Motor neuron (in vitro differentiated cells): ENCODE measurements at regions not wholly inside any gene's neighbourhood (a gene's known extent, or its start where the extent isn't known, plus 50 kb on each side); places are given as distances from the start of the nearest gene placed in this dataset.
"Not testable (repeated sequence)": the region's sequence is repeated elsewhere in the genome, so short reads cannot be mapped to it uniquely, and the experiment has no call there.

Experiments used
- ATAC-seq, 8 experiments: fragments of 200-7000 bp; cut with Tn5 transposase; replicated peaks in 6 of 8; 2 replicates each; pipeline ENCODE4 v1.8.0; 2021; ENCODE audit warnings: mild to moderate bottlenecking in 8 of 8, moderate library complexity in 8 of 8
- H3K27ac ChIP-seq, 2 donors: fragments of 250-450 bp; sonication (Bioruptor Pico); 2 replicates each; pipeline ENCODE4 v1.9.0; 2021; ENCODE audit warnings: antibody characterized with exemption in 2 of 2, mild to moderate bottlenecking in 2 of 2, moderate library complexity in 1 of 2
- H3K4me1 ChIP-seq, 2 donors: fragments of 250-450 bp; sonication (Bioruptor Pico); replicated peaks in 1 of 2; 2 replicates each; pipeline ENCODE4 v1.6.1; 2021; ENCODE audit warnings: antibody characterized with exemption in 2 of 2, mild to moderate bottlenecking in 2 of 2, moderate library complexity in 1 of 2
- H3K4me3 ChIP-seq, 5 donors: fragments of 250-450 bp; sonication (Bioruptor Pico); 2 replicates each; pipeline ENCODE4 v1.9.0; 2021; ENCODE audit warnings: antibody characterized with exemption in 5 of 5, mild to moderate bottlenecking in 5 of 5, moderate library complexity in 4 of 5
- WGBS, 10 experiments: fragments of 450-650 bp; shearing (Covaris generic); methylation state at CpG; one replicate each; pipeline ENCODE4 v1.0.0; 2022; 5-methylcytosine and 5-hydroxymethylcytosine counted together
- in situ Hi-C, 9 experiments: fragments of 400-800 bp; cut with MboI; loops; one replicate each; pipeline ENCODE4 v1.15.0; 2021; ENCODE audit warnings: low sequenced_read_pairs in 9 of 9, low pct_unique_long_range_greater_than_20kb in 2 of 9; ENCODE audit not compliant: unreplicated experiment in 9 of 9

DNA sequence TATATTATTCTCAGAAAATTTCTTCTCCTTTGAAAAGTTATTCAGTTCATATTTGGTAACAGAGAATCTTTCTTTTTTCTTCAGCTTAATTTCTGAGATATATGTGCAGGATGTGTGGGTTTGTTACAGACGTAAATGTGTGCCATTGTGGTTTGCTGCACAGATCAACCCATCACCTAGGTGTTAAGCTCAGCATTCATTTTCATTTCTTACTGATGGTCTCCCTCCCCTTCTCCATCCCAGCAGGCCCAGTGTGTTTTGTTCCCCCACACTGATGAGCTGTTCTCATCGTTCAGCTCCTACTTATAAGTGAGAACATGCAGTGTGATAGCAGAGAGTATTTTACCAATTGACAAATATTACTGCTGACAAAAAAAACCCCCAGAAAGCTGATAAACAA lies 330.0 kb upstream of the CHD1 start:
- 0 to 100% (median 63%) methylated on average over 1 to 2 of the region's 2 CpGs; no CpG with 5 or more reads in 1 of the 10 experiments for WGBS, 10 experiments
- no peak for ATAC-seq
- in situ Hi-C loops, result no loop called here
- no peak overlapping the region for H3K27ac ChIP-seq
- H3K4me1 ChIP-seq, result no peaks in the 10 kb centered on the region
- H3K4me3 ChIP-seq, result no peak overlapping the region

GRCh38 chr5:99248066-99248465 lies 319.3 kb upstream of the CHD1 start:
- Histone ChIP-seq H3K27ac (no peak overlapping the region), H3K4me3 (no peak overlapping the region), H3K4me1 (no peaks in the 10 kb centered on the region)
- 6 to 100% (median 75%) methylated on average over 1 to 2 of the region's 2 CpGs; no CpG with 5 or more reads in 1 of the 10 experiments for WGBS, 10 experiments
- ATAC-seq, result no peak
- in situ Hi-C loops, result no loop called here

DNA sequence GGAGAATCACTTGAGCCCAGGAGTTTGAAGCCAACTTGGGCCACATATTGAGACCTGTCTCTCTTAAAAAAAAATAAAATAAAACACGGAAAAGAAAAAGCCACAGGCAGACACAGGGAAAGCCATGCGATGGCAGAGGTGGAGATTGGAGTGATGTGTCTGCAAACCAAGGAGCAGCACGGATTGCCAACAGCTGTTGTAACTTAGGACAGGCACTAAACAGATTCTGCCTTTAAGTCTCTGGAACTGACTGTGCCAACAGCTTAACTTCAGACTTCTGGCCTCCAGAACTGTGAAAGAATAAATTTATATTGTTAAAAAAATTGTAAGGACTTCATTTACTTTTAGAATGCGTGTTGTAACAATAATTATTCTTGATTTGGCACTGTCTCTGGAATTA lies 318.5 kb upstream of the CHD1 start:
- WGBS, 10 experiments, result 0 to 100% (median 66%) methylated on average over 1 to 4 of the region's 4 CpGs; no CpG with 5 or more reads in 2 of the 10 experiments
- in situ Hi-C loops, result no loop called here
- no peak overlapping the region for H3K27ac ChIP-seq
- H3K4me1 ChIP-seq, result no peaks in the 10 kb centered on the region
- ATAC-seq, result no peak
- H3K4me3 ChIP-seq, result no peak overlapping the region

GRCh38 chr5:99243111-99243510 lies 314.3 kb upstream of the CHD1 start:
- no peak for ATAC-seq
- in situ Hi-C loops, result no loop called here
- WGBS, 10 experiments, result 0 to 50% (median 10%) methylated on average over 1 of the region's 1 CpG; no CpG with 5 or more reads in 3 of the 10 experiments
- no peaks in the 10 kb centered on the region for H3K4me1 ChIP-seq
- H3K27ac ChIP-seq, result no peak overlapping the region
- no peak overlapping the region for H3K4me3 ChIP-seq

GRCh38 chr5:99239826-99240360 lies 311.1 kb upstream of the CHD1 start:
- in situ Hi-C loops, result no loop called here
- Histone ChIP-seq H3K4me1 (no peaks in the 10 kb centered on the region), H3K4me3 (no peak overlapping the region), H3K27ac (no peak overlapping the region)
- WGBS, 10 experiments, result 0 to 100% (median 71%) methylated on average over 2 to 3 of the region's 3 CpGs; no CpG with 5 or more reads in 1 of the 10 experiments
- no peak for ATAC-seq

DNA sequence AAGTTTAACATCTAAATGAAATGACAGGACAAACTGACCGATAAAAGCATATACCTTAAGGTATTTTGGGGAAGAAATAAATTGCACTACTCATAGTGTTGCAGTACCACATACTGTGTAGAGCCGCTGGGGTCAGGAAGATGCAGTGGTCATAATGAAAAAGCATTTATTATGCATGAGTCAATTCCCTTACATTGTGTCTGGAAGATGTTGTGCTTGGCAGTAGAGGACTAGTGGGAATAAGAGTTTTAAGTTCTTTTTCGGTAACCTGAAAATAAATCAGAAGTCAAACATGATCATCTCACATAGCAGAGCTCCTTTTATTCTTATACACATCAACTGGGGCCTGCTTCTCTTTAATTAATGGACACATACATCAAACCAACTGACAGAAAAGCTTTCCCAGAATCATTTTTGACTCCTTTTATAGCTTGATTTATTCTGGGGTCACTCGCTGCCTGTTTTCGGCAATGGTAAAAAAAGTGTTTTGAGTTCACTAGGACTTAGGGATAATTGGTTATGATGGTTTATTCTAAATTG lies 262.5 kb upstream of the CHD1 start:
- H3K27ac ChIP-seq, result no peak overlapping the region
- peaks cover 0 to 7% of the 10 kb centered on the region in 2 donors for H3K4me1 ChIP-seq
- ATAC-seq, result peak in 5 of 8 experiments; percentile 71 to 97 (median 85)
- in situ Hi-C loops, result no loop called here
- WGBS, 10 experiments, result 5 to 85% (median 52%) methylated on average over 1 to 5 of the region's 5 CpGs
- no peak overlapping the region for H3K4me3 ChIP-seq

DNA sequence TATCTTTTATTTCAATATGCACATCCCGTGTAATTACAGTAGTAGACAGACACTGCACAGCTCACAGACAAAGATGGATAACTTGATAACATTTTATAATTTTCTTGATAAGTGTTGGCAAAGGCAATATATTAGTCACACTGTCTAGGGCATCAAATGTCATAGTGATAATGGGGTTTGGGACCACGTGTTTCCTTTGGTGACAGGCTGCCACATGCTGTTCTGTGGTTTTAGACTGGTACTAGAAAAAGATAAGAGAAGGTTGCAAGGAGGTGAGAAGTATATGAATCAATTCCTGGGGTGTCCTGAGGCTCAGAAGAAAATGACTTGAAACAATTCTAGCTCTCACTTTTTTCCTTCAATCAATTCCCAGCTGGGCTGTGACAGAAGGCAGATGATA lies 258.8 kb upstream of the CHD1 start:
- no peak for ATAC-seq
- WGBS, 10 experiments, result 20 to 83% (median 63%) methylated on average over 1 to 2 of the region's 2 CpGs; no CpG with 5 or more reads in 1 of the 10 experiments

DNA sequence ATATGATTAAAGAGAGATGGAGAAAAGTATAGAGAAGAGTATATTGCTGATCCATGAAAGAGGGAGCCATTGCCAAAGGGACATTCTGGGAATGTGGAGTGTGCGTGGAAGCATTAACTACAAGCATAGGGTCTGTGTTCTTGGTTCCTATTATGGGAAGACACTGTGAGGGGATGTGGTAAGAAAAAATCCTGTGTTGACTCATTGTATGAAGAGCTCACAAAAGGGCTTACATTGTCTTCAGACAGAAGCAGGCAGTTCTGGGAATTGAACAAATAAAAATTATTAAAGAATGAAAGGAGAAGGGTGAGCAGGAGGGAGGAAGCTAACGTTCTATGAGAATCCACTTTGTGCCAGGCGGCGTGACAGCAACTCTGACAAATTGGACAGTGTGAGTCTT lies 250.4 kb upstream of the CHD1 start:
- WGBS, 10 experiments, result 0 to 100% (median 75%) methylated on average over 1 to 4 of the region's 4 CpGs
- Histone ChIP-seq H3K4me3 (no peak overlapping the region), H3K27ac (no peak overlapping the region), H3K4me1 (no peaks in the 10 kb centered on the region)
- ATAC-seq, result no peak
- in situ Hi-C loops, result no loop called here

More for the DNA sequence above, 258.8 kb upstream of the CHD1 start:
- H3K4me3 ChIP-seq, result no peak overlapping the region
- in situ Hi-C loops, result no loop called here
- no peak overlapping the region for H3K27ac ChIP-seq
- peaks cover 0 to 7% of the 10 kb centered on the region in 2 donors for H3K4me1 ChIP-seq

GRCh38 chr5:99177796-99178195 lies 249.0 kb upstream of the CHD1 start:
- 10 to 89% (median 79%) methylated on average over 1 to 2 of the region's 2 CpGs for WGBS, 10 experiments
- H3K4me3 ChIP-seq, result no peak overlapping the region
- H3K4me1 ChIP-seq, result no peaks in the 10 kb centered on the region
- no peak overlapping the region for H3K27ac ChIP-seq
- in situ Hi-C loops, result no loop called here
- no peak for ATAC-seq

- H3K27ac ChIP-seq, result no peak overlapping the region
- no peak for ATAC-seq
- H3K4me3 ChIP-seq, result no peak overlapping the region
- 0 to 100% (median 57%) methylated on average over 1 of the region's 1 CpG; no CpG with 5 or more reads in 3 of the 10 experiments for WGBS, 10 experiments
- in situ Hi-C loops, result no loop called here
- H3K4me1 ChIP-seq, result no peaks in the 10 kb centered on the region
Measured at GRCh38 chr5:99176186-99176585, 247.4 kb upstream of the CHD1 start.

GRCh38 chr5:99169309-99169708 lies 240.5 kb upstream of the CHD1 start:
- H3K4me3 ChIP-seq, result no peak overlapping the region

DNA sequence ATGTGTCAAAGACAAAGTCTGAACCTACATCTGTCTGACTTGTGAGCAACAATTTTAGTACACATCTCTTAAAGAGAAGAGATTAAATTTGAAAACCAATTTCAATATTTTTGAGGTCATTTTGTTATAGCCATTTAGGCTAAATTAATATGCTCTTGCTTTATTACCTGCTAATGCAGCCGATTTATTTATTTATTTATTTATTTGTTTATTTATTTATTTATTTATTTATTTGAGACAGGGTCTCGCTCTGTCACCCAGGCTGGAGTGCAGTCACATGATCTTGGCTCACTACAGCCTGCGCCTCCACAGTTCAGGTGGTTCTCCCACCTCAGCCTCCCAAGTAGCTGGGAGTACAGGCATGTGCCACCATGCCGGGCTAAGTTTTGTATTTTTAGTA lies 232.7 kb upstream of the CHD1 start:
- H3K4me3 ChIP-seq, ATAC-seq, H3K27ac ChIP-seq, in situ Hi-C loops, H3K4me1 ChIP-seq: not testable (repeated sequence)
- WGBS, 10 experiments, result 10 to 97% (median 87%) methylated on average over 2 to 4 of the region's 4 CpGs; no CpG with 5 or more reads in 1 of the 10 experiments

More at GRCh38 chr5:99169309-99169708, 240.5 kb upstream of the CHD1 start:
- H3K27ac ChIP-seq, result no peak overlapping the region
- H3K4me1 ChIP-seq, result no peaks in the 10 kb centered on the region
- 22 to 77% (median 41%) methylated on average over 1 to 3 of the region's 3 CpGs; no CpG with 5 or more reads in 1 of the 10 experiments for WGBS, 10 experiments
- in situ Hi-C loops, result no loop called here
- no peak for ATAC-seq

- in situ Hi-C loops, result no loop called here
- no peak overlapping the region for H3K27ac ChIP-seq
- WGBS, 10 experiments, result 0 to 100% (median 49%) methylated on average over 1 of the region's 1 CpG; no CpG with 5 or more reads in 2 of the 10 experiments
- H3K4me3 ChIP-seq, result no peak overlapping the region
- no peak for ATAC-seq
- H3K4me1 ChIP-seq, result no peaks in the 10 kb centered on the region
Measured at GRCh38 chr5:99156688-99157087, 227.9 kb upstream of the CHD1 start.

- H3K4me1 ChIP-seq, H3K4me3 ChIP-seq, ATAC-seq, in situ Hi-C loops, H3K27ac ChIP-seq: not testable (repeated sequence)
- 89 to 100% (median 100%) methylated on average over 1 of the region's 1 CpG; no CpG with 5 or more reads in 7 of the 10 experiments for WGBS, 10 experiments
Measured at GRCh38 chr5:99143283-99143795, 214.5 kb upstream of the CHD1 start.
